GM18508 (cell line): ENCODE measurements at regions not wholly inside any gene's neighbourhood (a gene's known extent, or its start where the extent isn't known, plus 50 kb on each side); places are given as distances from the start of the nearest gene placed in this dataset.
A peak's percentile ranks its signal among the peaks of the same experiment; 100 is the strongest.
"Not testable (repeated sequence)": the region's sequence is repeated elsewhere in the genome, so short reads cannot be mapped to it uniquely, and the experiment has no call there.

ENCODE experiments used
- ATAC-seq: cut with Tn5 transposase; IDR thresholded peaks from one replicate; pipeline ENCODE4 v1.9.1; 2021; ENCODE audit warnings: moderate number of reproducible peaks; ENCODE audit not compliant: insufficient read depth, unreplicated experiment

DNA sequence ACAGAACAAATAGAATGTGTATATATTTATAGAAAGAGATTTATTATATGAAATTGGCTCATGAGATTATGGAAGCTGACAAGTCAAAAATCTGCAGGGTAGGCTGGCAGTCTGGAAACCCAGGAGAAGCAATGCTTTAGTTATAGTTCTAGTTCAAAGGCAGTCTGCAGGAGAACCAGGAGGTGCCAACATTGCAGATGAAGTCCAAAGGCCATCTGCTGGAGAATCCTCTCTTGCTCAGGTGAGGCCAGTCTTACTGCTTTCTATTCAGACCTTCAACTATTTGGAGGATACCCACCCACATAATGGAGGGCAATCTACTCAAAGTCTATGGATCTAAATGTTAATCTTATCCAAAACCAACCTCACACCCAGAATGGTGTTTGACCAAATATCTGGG is 75.9 kb upstream of the MRPS6 start:
- no peak for ATAC-seq

- no peak for ATAC-seq
These were observed 78.8 kb upstream of the ATP5PO start for GRCh38 chr21:33994373-33994772.

- ATAC-seq = no peak
These were observed 78.0 kb upstream of the ATP5PO start for GRCh38 chr21:33993286-33994231.

DNA sequence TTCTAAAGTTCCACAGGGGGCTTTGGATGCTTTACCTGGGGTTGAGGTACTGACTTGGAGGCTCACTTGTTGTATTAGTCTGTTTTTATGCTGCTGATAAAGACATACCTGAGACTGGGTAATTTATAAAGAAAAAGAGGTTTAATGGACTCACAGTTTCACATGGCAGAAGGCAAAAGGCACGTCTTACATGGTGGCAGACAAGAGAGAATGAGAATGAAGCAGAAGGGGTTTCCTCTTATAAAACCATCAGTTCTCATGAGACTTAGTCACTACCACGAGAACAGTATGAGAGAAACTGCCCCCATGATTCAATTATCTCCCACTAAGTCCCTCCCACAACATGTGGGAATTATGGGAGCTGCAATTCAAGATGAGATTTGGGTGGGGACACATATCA is 76.8 kb upstream of the ATP5PO start:
- not testable (repeated sequence) for ATAC-seq

- no peak for ATAC-seq
These were observed 75.5 kb upstream of the ATP5PO start for GRCh38 chr21:33991133-33991532.

DNA sequence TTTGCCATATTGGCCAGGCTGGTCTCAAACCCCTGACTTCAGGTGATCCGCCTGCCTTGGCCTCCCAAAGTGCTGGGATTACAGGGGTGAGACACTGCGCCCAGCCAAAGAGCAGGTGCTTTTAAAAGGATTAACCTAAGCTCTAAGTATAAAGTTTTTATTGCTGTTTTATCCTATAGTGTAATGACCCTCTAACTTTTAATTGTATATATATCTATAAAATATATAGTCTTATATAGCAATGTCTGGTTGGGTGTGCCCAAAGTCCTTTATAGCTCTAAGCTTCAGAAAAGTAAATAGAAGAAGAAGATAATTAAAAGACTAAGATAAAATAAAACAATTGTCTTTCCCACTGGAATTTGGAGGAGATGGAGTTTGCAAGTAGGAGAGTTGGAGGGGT is 73.8 kb upstream of the ATP5PO start:
- no peak for ATAC-seq

GRCh38 chr21:33988237-33989017 is 72.8 kb upstream of the ATP5PO start:
- no peak for ATAC-seq

- ATAC-seq = no peak
These were observed 71.9 kb upstream of the ATP5PO start for GRCh38 chr21:33987461-33987860.

- no peak for ATAC-seq
These were observed 69.8 kb upstream of the ATP5PO start for GRCh38 chr21:33985117-33986050.

GRCh38 chr21:33984021-33984481 is 68.4 kb upstream of the ATP5PO start:
- ATAC-seq = no peak

DNA sequence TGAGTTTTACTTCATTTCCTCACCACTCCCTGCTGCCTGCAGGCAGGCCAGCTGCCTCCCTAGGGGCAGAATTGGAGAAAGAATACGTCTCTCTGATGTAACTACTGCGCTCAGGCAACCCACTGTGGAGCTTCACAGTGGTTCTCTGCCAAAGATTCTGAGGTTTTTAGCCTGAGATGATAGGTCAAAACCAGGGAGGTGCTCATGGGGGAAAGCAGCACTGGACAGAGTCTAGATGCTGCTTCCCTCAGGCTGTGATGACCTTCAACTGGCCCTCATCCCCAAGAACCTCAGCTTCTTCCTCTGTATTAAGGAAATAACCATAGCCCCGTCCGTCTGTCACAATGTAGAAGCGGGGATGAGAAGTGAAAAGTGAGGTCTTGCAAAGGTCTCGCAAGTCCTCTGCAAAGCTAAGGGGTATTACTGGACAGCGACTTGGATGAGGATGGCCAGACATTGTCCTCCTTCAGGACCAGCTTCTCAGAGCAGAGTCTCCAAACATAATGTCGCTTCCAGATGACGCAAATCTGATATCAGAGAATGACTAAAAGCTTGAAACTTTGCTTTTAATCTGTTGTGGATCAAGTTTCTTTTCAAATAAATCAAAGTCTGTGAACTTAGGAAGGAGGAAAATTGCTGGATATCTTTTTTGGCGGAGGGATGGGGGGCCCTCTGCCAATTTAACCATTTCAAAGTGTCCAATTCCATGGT is 65.9 kb upstream of the ATP5PO start:
- ATAC-seq = no peak

DNA sequence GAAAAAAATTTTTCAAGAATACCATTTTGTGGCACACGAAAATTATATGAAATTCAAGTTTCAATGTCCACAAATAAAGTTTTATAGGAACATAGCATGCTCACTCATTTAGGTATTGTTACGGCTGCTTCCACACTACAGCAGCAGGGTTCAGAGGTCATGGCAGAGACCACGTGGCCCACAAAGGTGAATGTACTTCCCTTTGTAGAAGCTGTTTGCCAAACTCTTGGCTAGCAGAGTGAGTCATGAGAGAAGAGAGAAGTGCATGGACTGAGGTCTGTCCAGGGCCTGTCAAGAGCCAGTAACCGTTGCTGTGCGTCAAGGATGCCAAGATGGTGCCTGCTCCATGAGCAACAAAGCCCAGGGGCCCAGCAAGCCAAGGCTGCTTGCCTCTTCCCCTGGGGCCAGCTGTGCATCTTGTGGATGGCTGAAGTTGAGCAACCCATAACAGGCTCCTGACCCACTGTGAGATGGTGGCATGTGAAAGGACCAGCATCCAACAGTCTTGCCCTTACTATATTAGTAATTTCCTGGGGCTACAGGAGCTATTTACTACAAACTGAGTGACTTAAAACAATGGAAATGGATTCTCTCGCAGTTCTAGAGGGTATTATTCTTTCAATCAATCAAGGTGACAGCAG is 64.8 kb upstream of the ATP5PO start:
- no peak for ATAC-seq

GRCh38 chr21:33978585-33978984 is 63.0 kb upstream of the ATP5PO start:
- ATAC-seq = no peak

- no peak for ATAC-seq
These were observed 62.2 kb upstream of the ATP5PO start for GRCh38 chr21:33977721-33978369.

- ATAC-seq = no peak
These were observed 61.6 kb upstream of the ATP5PO start for GRCh38 chr21:33977017-33977720.

GRCh38 chr21:33976082-33977016 is 60.7 kb upstream of the ATP5PO start:
- ATAC-seq = peak; percentile 27

- peak; percentile 81 for ATAC-seq
These were observed 60.0 kb upstream of the ATP5PO start for GRCh38 chr21:33975548-33976081.
